ENCODE measurements at regions not wholly inside any gene's neighbourhood (a gene's known extent, or its start where the extent isn't known, plus 50 kb on each side); places are given as distances from the start of the nearest gene placed in this dataset.

DNA sequence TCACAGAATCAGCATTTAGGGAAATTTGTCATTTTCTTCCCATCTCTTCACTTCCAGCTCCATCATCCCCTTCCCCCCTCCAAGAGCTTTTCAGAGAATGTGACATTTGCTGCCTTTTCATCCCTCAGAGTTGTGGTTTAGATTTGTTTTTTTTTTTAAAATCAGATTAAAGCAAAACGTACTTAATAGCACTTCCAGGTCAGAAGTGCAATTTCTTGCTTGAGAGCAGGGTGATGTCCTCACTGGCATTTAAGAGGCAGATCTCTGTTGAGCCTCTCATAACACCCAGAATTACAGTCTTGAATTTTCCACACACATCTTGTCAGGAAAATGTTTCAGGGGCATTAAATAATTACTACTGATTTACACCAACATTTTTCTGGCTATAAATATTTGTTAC lies 236.8 kb upstream of the VLDLR start:
- TF ChIP-seq CEBPB (IDR thresholded peaks at IDR 0.05) (no peak), TAF1 (IDR thresholded peaks at IDR 0.05; ENCODE audit: low read depth) (no peak)
